ENCODE measurements at regions not wholly inside any gene's neighbourhood (a gene's known extent, or its start where the extent isn't known, plus 50 kb on each side); places are given as distances from the start of the nearest gene placed in this dataset.

- DNase-seq, result no peak
Measured at GRCh38 chr1:115233598-115233997, 104.5 kb downstream of the NGF start.

GRCh38 chr1:115230281-115230680 is 107.8 kb downstream of the NGF start:
- no peak for DNase-seq

DNA sequence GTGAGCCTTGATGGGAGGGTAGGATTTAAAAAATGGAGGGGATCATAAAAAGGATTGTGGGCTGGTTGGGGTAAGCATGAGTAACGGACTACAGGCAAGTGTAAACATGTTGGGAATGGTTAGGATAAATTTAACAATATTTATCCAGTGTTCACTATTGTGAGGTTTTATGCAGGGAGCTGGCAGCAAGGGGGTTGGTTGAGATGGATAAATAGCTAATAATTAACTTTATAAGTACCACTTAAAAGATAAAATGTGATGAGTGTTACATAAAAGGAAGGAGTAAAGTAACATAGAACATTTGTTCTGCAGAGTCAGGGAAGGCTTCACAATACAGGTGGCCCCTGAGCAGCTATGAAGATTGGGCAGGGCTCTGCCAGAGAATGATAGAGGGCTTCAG is 109.0 kb downstream of the NGF start:
- no peak for DNase-seq

GRCh38 chr1:115228191-115228590 is 109.9 kb downstream of the NGF start:
- no peak for DNase-seq

GRCh38 chr1:115227346-115228082 is 110.5 kb downstream of the NGF start:
- DNase-seq, result no peak

DNA sequence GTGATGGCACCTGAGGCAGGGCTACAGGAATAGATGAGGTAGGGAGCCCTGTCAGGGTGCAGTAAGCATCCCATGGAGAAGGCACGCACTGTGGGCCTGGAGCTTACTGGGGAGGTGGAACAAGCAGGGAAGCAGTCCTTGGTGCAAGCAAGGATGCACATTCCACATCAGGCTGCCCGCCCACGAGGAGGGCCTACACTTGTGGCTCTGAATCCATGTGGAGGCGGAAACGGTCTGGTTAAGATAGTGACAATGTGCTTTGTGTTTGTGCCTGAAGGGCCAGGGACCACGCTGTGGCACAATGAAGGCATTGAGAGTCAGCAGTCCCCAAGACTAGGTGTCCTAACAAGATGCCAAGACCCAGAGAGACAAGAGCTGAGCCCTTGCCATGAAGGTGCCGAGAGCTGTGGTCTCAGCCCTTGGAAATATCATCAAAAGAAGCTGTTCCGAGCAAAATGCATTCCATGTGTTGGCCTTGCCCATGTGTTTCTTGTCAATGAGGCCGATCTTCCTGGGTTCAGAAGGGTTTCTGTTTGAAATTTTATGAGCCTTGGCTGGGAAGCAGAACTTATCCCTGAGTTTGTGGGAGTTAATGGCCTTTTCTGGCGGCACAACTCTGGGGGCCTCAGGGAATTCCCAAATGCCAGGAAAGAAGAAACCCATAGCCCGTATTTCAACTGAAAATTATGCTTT is 111.9 kb downstream of the NGF start:
- no peak for DNase-seq

- DNase-seq, result no peak
Measured at GRCh38 chr1:115224636-115225035, 113.4 kb downstream of the NGF start.

- no peak for DNase-seq
Measured at GRCh38 chr1:115222616-115223402, 115.2 kb downstream of the NGF start.

DNA sequence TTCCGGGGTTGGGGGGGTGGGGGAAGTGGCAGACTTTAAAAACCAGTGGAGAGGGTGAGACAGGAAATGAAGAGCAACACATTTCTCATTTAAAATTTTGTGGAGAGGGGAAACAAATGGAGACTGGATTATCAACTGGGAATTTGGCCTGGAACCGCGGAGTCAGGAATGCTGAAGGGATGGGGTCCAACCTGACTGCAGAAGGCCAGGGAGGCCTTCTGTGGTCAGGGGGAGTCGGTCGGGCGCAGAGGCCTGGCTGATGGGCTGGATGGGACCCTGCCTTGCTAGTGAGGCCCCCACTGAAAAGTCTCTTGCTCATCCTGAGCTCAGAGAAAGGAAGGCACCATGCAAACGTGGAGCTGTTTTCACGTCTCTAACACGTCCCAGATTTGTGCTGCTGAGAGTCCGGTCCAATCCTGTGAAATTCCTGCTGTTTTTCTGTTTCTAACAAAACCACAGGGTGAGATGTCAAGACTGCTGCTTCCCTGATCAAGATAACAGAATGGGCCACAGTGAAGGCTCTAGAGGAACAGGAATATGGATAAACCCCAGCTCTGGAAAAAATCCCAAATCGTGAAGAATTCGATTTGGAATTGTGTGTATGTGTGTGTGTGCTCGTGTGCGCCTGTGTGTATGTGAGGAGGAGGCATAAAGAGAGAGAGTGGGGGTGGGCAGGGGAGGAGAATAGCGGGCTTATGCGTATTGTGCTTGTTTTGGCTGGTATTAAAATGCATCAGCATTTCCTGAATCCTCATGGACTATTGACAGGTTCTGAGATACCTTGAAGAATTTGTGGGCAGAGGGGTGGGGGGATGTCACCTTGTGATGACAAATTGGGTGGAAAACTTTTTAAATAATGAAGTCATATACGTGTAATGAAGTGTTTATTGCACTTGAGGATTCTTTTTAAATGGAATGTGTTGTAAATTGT is 117.4 kb downstream of the NGF start:
- no peak for DNase-seq

GRCh38 chr1:115219927-115220326 is 118.1 kb downstream of the NGF start:
- no peak for DNase-seq

GRCh38 chr1:115218699-115219098 is 119.3 kb downstream of the NGF start:
- no peak for DNase-seq

DNA sequence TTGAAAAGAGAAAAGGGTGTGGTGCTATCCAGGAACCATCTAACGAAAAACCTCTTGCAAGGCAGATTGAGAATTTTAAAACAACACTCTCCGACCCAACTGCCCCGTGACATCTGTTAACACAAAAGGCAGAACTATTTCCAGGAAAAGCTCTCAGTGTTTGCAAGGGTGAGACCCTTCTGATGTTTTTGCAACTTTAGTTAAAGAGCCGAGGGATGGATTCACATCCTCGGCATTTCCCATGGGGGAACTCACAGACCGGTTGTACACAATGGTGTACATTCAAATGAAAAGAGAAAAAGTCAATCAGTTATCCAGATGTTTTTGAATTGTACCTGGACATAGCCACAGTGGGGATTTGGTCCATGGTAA is 120.0 kb downstream of the NGF start:
- DNase-seq, result no peak

GRCh38 chr1:115217150-115218033 is 120.7 kb downstream of the NGF start:
- DNase-seq, result no peak

GRCh38 chr1:115215703-115216521 is 122.1 kb downstream of the NGF start:
- no peak for DNase-seq

GRCh38 chr1:115215110-115215509 is 122.9 kb downstream of the NGF start:
- no peak for DNase-seq

DNA sequence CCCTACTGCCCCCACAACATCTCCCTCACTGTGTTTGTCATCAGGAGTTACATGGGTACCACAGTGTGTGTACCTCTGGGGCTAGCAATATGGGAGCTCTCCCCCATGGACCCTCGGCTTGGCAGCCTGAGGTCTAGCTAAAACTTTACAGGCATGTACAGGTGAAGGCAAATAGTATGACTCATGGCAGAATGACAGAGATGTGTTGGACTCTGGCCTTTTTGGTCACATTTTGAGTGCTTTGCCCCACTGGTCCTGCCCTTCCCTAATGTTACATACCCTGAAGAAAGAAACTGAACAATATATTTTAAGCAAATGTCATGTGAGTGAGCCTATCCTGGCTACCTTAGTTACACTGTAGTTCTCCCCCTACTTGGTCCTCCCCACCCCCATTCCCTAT is 124.0 kb downstream of the NGF start:
- no peak for DNase-seq

DNA sequence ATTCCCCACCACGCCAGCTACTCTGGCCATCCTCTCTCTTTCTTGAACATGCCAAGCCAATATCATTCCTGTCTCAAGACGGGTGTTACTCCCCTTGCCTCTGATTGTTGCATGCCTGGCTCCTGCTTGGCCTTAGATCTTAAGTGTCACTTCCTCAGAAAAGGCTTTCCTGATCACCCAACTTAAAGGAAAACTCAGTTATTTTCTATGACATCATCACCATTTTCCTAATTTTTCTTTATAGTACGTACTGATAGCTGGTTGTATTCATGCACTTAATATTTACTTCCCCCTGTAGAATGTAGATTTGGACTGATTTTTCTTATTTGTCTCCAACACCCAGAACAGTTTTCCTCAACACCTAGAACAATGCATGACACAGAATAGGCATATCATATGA is 123.8 kb upstream of the TSPAN2 start:
- DNase-seq, result no peak

DNA sequence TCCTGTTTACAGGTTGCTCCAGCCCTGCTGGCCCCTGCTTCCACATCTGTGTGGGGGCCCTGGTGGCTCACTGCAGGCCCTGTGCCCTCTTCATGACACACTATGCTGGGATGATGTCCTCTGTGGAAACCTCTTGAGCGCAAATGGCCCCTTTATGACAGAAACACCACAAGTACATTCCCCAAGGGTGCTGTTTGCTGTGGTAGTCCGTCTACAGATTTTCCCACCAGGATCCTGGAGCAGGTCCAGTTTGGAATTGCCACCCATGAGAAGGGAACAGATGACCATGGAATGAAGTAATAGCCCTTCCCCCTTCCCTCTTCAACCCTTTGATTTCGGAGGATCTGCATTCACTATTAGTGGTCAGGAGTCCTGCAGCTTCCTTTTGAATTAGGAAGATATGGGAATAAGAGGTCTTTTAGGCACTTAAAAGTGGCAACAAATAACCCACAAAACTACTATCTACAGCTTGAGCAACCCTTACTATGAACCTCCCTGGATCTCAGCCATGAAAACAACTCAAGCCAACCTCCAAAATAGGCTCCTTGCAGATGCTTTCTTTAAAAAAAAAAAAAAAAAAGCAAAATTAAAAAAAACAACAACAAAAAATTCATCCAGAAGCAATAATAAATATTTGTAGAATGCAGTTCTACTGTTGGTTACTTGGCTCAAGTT is 121.9 kb upstream of the TSPAN2 start:
- no peak for DNase-seq

- DNase-seq, result no peak
Measured at GRCh38 chr1:115210302-115210711, 121.0 kb upstream of the TSPAN2 start.

DNA sequence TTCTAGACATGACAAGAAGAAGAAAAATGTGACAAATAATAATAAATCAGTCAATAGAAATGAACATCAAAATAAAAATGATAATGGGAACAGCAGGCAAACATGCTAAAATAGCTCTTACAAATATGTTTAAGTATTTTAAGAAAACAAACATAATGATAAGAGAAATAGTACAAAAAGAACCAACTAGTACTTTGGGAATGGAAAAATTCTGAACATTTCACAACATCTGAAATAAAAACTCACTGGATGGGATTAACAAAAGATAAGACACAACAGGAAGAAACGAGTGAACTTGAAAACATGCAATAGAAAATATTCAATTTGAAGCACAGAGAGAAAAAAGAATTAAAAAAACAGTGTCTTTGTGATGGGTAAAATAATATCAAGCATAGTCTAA is 115.2 kb upstream of the TSPAN2 start:
- no peak for DNase-seq

Measured in SW 1271 (cell line).